Calu3 (cell line): ENCODE measurements at regions not wholly inside any gene's neighbourhood (a gene's known extent, or its start where the extent isn't known, plus 50 kb on each side); places are given as distances from the start of the nearest gene placed in this dataset.

ENCODE experiments used
- BruUV-seq: library from RNA; stranded (reverse); fragments of 400-500 nt; replicated peaks from 2 replicates; lab custom pipeline; 2021; lab: Mats Ljungman, UMichigan
- CTCF ChIA-PET: fragments of 300-600 bp; sonication (Branson Sonifier 250); formaldehyde crosslinking; loops from one replicate; lab custom pipeline; 2022; ENCODE audit warnings: antibody characterized with exemption; lab: Charles Lee
- DNase-seq: peaks from one replicate; pipeline ENCODE4 v3.0.0; 2022
- H3K27ac Mint-ChIP-seq: one replicate; pipeline ENCODE4 v1.8.0; 2022; ENCODE audit warnings: mixed read lengths; ENCODE audit not compliant: unreplicated experiment
- H3K27me3 Mint-ChIP-seq: one replicate; pipeline ENCODE4 v1.8.0; 2022; ENCODE audit warnings: mixed read lengths; ENCODE audit not compliant: unreplicated experiment
- H3K36me3 Mint-ChIP-seq: one replicate; pipeline ENCODE4 v1.8.0; 2022; ENCODE audit warnings: mild to moderate bottlenecking, moderate library complexity, mixed read lengths; ENCODE audit not compliant: insufficient read depth, unreplicated experiment
- H3K4me1 Mint-ChIP-seq: one replicate; pipeline ENCODE4 v1.8.0; 2022; ENCODE audit warnings: mild to moderate bottlenecking, low read depth, mixed read lengths; ENCODE audit not compliant: unreplicated experiment
- H3K4me3 Mint-ChIP-seq: one replicate; pipeline ENCODE4 v1.8.0; 2022; ENCODE audit warnings: mild to moderate bottlenecking, low read depth, moderate library complexity, mixed read lengths; ENCODE audit not compliant: unreplicated experiment
- H3K9me3 Mint-ChIP-seq: one replicate; pipeline ENCODE4 v1.8.0; 2022; ENCODE audit warnings: low read depth, mixed read lengths; ENCODE audit not compliant: unreplicated experiment
- CTCF ChIP-seq: fragments of 200-600 bp; IDR thresholded peaks from one replicate; pipeline ENCODE4 v1.8.0; 2022; ENCODE audit warnings: antibody characterized with exemption; ENCODE audit not compliant: unreplicated experiment
- intact Hi-C: fragments of 100-400 bp; cut with micrococcal nuclease; formaldehyde crosslinking; loops from one replicate; pipeline ENCODE4 v1.10.0; 2022; ENCODE audit not compliant: unreplicated experiment

DNA sequence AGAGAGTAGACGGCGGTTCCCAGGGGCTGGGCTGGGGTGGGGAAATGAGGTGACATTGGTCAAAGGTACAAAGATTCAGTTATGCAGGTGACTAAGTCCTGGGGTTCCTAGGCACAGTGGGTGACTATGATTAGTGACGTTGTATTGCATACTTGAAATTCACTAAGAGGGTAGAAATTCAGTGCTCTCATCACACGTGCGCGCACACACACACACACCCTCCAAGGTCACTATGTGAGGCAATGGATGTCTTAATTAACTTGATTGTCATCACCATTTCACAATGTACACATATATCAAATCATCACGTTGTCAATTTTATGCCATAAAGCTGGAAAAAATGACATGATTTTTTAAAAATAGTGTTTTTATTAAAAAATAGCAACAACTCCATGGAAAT is 92.9 kb upstream of the ALKAL2 start:
- no TSS peak for BruUV-seq
- Mint-ChIP-seq H3K4me1 (peaks cover 7% of the 10 kb centered on the region), H3K36me3 (no peaks in the 10 kb centered on the region), H3K27ac (no peak overlapping the region), H3K27me3 (no peaks in the 10 kb centered on the region), H3K4me3 (no peak overlapping the region), H3K9me3 (peaks cover 6% of the 10 kb centered on the region)
- CTCF ChIA-PET = no interaction called here
- no peak for TF ChIP-seq CTCF
- no peak for DNase-seq
- intact Hi-C loops = no loop called here

GRCh38 chr2:380221-380620 is 92.3 kb upstream of the ALKAL2 start:
- Mint-ChIP-seq H3K4me3 (no peak overlapping the region), H3K9me3 (peaks cover 6% of the 10 kb centered on the region), H3K36me3 (no peaks in the 10 kb centered on the region), H3K27ac (no peak overlapping the region), H3K4me1 (peaks cover 7% of the 10 kb centered on the region), H3K27me3 (no peaks in the 10 kb centered on the region)
- intact Hi-C loops = no loop called here
- DNase-seq = no peak
- TF ChIP-seq CTCF = no peak
- BruUV-seq = no TSS peak
- CTCF ChIA-PET = no interaction called here

DNA sequence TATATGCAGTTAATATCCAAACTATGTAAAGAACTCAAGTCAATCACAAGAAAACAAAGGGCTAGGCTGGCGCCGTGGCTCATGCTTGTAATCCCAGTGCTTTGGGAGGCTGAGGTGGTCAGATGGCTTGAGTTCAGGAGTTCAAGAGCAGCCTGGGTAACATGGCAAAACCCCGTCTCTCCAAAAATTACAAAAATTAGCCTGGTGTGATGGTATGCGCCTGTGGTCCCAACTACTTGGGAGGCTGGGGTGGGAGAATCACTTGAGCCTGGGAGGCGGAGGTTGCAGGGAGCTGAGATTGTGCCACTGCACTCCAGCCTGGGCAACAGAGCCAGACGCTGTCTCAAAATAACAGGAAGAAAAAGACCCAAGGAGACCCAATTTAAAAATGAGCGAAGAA is 91.9 kb upstream of the ALKAL2 start:
- Mint-ChIP-seq H3K4me3 (no peak overlapping the region), H3K4me1 (peaks cover 7% of the 10 kb centered on the region), H3K9me3 (peaks cover 7% of the 10 kb centered on the region), H3K27ac (no peak overlapping the region), H3K27me3 (no peaks in the 10 kb centered on the region), H3K36me3 (no peaks in the 10 kb centered on the region)
- DNase-seq = no peak
- CTCF ChIA-PET = no interaction called here
- TF ChIP-seq CTCF = no peak
- intact Hi-C loops = no loop called here
- BruUV-seq = no TSS peak

GRCh38 chr2:378364-378763 is 90.5 kb upstream of the ALKAL2 start:
- BruUV-seq = no TSS peak
- H3K27ac Mint-ChIP-seq = no peak overlapping the region
- peaks cover 10% of the 10 kb centered on the region for H3K9me3 Mint-ChIP-seq
- H3K36me3 Mint-ChIP-seq = no peaks in the 10 kb centered on the region
- no peak for TF ChIP-seq CTCF
- intact Hi-C loops = no loop called here
- H3K4me3 Mint-ChIP-seq = no peak overlapping the region
- no peak for DNase-seq
- CTCF ChIA-PET = no interaction called here
- H3K27me3 Mint-ChIP-seq = no peaks in the 10 kb centered on the region
- H3K4me1 Mint-ChIP-seq = no peaks in the 10 kb centered on the region
